Esophagus muscularis mucosa (tissue), 3 donors: ENCODE measurements at regions not wholly inside any gene's neighbourhood (a gene's known extent, or its start where the extent isn't known, plus 50 kb on each side); places are given as distances from the start of the nearest gene placed in this dataset.
"Not testable (repeated sequence)": the region's sequence is repeated elsewhere in the genome, so short reads cannot be mapped to it uniquely, and the experiment has no call there.

Experiments
- POLR2A ChIP-seq: fragments of 450-650 bp; IDR thresholded peaks from one replicate; pipeline ENCODE4 v1.6.1; 2017; ENCODE audit warnings: antibody characterized with exemption, moderate library complexity, mild to moderate bottlenecking, low read depth
- TF ChIP-seq, protein P1 (sequence below), 3 experiments: fragments of 200-600 bp in 2 of 3; fragments of 450-650 bp in 1 of 3; sonication (generic) in 2 of 3; IDR thresholded peaks; one replicate each; pipeline ENCODE4 v1.5.1; 2017 to 2019; ENCODE audit warnings: antibody characterized with exemption in 3 of 3, mild to moderate bottlenecking in 2 of 3, moderate library complexity in 1 of 3

- TF ChIP-seq POLR2A = not testable (repeated sequence)
- TF ChIP-seq, protein P1, sequence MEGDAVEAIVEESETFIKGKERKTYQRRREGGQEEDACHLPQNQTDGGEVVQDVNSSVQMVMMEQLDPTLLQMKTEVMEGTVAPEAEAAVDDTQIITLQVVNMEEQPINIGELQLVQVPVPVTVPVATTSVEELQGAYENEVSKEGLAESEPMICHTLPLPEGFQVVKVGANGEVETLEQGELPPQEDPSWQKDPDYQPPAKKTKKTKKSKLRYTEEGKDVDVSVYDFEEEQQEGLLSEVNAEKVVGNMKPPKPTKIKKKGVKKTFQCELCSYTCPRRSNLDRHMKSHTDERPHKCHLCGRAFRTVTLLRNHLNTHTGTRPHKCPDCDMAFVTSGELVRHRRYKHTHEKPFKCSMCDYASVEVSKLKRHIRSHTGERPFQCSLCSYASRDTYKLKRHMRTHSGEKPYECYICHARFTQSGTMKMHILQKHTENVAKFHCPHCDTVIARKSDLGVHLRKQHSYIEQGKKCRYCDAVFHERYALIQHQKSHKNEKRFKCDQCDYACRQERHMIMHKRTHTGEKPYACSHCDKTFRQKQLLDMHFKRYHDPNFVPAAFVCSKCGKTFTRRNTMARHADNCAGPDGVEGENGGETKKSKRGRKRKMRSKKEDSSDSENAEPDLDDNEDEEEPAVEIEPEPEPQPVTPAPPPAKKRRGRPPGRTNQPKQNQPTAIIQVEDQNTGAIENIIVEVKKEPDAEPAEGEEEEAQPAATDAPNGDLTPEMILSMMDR (IDR thresholded peaks at IDR 0.05) = not testable (repeated sequence)
Observed at GRCh38 chr1:234779600-234779999, 169.6 kb upstream of the IRF2BP2 start.
